ENCODE measurements at regions not wholly inside any gene's neighbourhood (a gene's known extent, or its start where the extent isn't known, plus 50 kb on each side); places are given as distances from the start of the nearest gene placed in this dataset.

- intact Hi-C loops (cut with DNase I): no loop called here
- H3K4me3 ChIP-seq: no peak overlapping the region
- no peaks in the 10 kb centered on the region for H3K27me3 ChIP-seq
- no peaks in the 10 kb centered on the region for H3K36me3 ChIP-seq
- TF ChIP-seq, protein P1, sequence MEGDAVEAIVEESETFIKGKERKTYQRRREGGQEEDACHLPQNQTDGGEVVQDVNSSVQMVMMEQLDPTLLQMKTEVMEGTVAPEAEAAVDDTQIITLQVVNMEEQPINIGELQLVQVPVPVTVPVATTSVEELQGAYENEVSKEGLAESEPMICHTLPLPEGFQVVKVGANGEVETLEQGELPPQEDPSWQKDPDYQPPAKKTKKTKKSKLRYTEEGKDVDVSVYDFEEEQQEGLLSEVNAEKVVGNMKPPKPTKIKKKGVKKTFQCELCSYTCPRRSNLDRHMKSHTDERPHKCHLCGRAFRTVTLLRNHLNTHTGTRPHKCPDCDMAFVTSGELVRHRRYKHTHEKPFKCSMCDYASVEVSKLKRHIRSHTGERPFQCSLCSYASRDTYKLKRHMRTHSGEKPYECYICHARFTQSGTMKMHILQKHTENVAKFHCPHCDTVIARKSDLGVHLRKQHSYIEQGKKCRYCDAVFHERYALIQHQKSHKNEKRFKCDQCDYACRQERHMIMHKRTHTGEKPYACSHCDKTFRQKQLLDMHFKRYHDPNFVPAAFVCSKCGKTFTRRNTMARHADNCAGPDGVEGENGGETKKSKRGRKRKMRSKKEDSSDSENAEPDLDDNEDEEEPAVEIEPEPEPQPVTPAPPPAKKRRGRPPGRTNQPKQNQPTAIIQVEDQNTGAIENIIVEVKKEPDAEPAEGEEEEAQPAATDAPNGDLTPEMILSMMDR (IDR thresholded peaks at IDR 0.05): no peak
- H3K27ac ChIP-seq: no peak overlapping the region
- no peaks in the 10 kb centered on the region for H3K9me3 ChIP-seq
- H3K4me1 ChIP-seq: peaks cover 4 to 30% of the 10 kb centered on the region in 2 donors
- no peak for DNase-seq (ENCODE audit: low spot score in 2 of 2)
Measured at GRCh38 chr7:116447966-116448839, 51.3 kb upstream of the CAV2 start.

- peaks cover 4 to 26% of the 10 kb centered on the region in 2 donors for H3K4me1 ChIP-seq
Measured at GRCh38 chr7:116449441-116449840, 50.1 kb upstream of the CAV2 start.

More at GRCh38 chr7:116449441-116449840, 50.1 kb upstream of the CAV2 start:
- intact Hi-C loops (cut with DNase I): no loop called here
- Histone ChIP-seq H3K36me3 (no peaks in the 10 kb centered on the region), H3K27me3 (no peaks in the 10 kb centered on the region), H3K27ac (peak overlapping the region in 1 of 2 donors; percentile 57), H3K4me3 (no peak overlapping the region), H3K9me3 (no peaks in the 10 kb centered on the region)
- TF ChIP-seq, protein P1 (IDR thresholded peaks at IDR 0.05): no peak
- DNase-seq (ENCODE audit: low spot score in 2 of 2): no peak
